Adrenal gland (tissue), 9 donors: ENCODE measurements at regions not wholly inside any gene's neighbourhood (a gene's known extent, or its start where the extent isn't known, plus 50 kb on each side); places are given as distances from the start of the nearest gene placed in this dataset.

Source experiments
- DNase-seq, 7 donors: peaks; one replicate each; pipeline ENCODE4 v3.0.0-alpha.2; 2019 to 2020
- H3K27ac ChIP-seq, 5 donors: fragments of 200-600 bp; sonication (generic) in 4 of 5; 1 replicate in 3 of 5; 2 replicates in 2 of 5; pipeline versions ENCODE4 v1.5.1 to v1.8.0; 2016 to 2020; ENCODE audit warnings: mild to moderate bottlenecking in 1 of 5
- H3K27me3 ChIP-seq: fragments of 200-600 bp; 2 replicates; pipeline ENCODE4 v1.8.0; 2021
- H3K36me3 ChIP-seq, 2 donors: fragments of 200-600 bp; replicated peaks in 1 of 2; 1 replicate in 1 of 2; 2 replicates in 1 of 2; pipeline versions ENCODE4 v1.5.1 to v1.8.0; 2018 to 2022
- H3K4me1 ChIP-seq, 2 donors: fragments of 200-600 bp; replicated peaks in 1 of 2; 1 replicate in 1 of 2; 2 replicates in 1 of 2; pipeline versions ENCODE4 v1.5.1 to v1.8.0; 2018 to 2021
- H3K4me3 ChIP-seq, 4 donors: fragments of 200-600 bp; sonication (generic) in 3 of 4; one replicate each; pipeline ENCODE4 v1.5.1; 2016 to 2018
- H3K9me3 ChIP-seq, 3 donors: fragments of 200-600 bp; sonication (generic) in 1 of 3; replicated peaks in 1 of 3; 1 replicate in 2 of 3; 2 replicates in 1 of 3; pipeline versions ENCODE4 v1.5.1 to v1.8.0; 2016 to 2021
- CTCF ChIP-seq, 6 experiments: fragments of 450-650 bp in 4 of 6; fragments of 200-600 bp in 2 of 6; sonication (generic) in 1 of 6; IDR thresholded peaks; 1 replicate in 5 of 6; 2 replicates in 1 of 6; pipeline versions ENCODE4 v1.5.1 to v1.8.0; 2016 to 2021; ENCODE audit warnings: antibody characterized with exemption in 6 of 6, mild to moderate bottlenecking in 2 of 6, moderate library complexity in 1 of 6
- POLR2A ChIP-seq, 2 donors: fragments of 450-650 bp; IDR thresholded peaks; one replicate each; pipeline ENCODE4 v1.6.1; 2017; ENCODE audit warnings: antibody characterized with exemption in 2 of 2, mild to moderate bottlenecking in 2 of 2, moderate library complexity in 1 of 2
- WGBS, 4 donors: extraction: QIAGEN DNeasy Blood & Tissue Kit in 2 of 4; methylation state at CpG; one replicate each; pipeline versions ENCODE4 v1.1.5 to v1.1.7; 2013 to 2017; 5-methylcytosine and 5-hydroxymethylcytosine counted together
- intact Hi-C, 2 donors: fragments of 100-400 bp; cut with DNase I; formaldehyde crosslinking; loops; one replicate each; pipeline versions ENCODE4 v1.14.1 to v1.15.0; 2022 to 2023
- donor health status: healthy with polysubstance abuse.
- donor health status: Bipolar disorder and iron deficiency.
- donor health status: DM: yes; HTN: yes; CAD: no.
- donor health status: DM: no; HTN: no; CAD: no.
- donor health status: DM: no; HTN: no; CAD: no.

- TF ChIP-seq CTCF (IDR thresholded peaks at IDR 0.05) = no peak
- no peak for TF ChIP-seq POLR2A (IDR thresholded peaks at IDR 0.05)
- H3K36me3 ChIP-seq = no peaks in the 10 kb centered on the region
- DNase-seq = no peak
- peaks cover 0 to 5% (median 0%) of the 10 kb centered on the region in 3 donors for H3K9me3 ChIP-seq
- no peak overlapping the region for H3K27ac ChIP-seq
- intact Hi-C loops = no loop called here
- WGBS, 4 donors = 70 to 74% (median 73%) methylated on average over 2 of the region's 2 CpGs
- peaks cover 8% of the 10 kb centered on the region for H3K27me3 ChIP-seq
- no peak overlapping the region for H3K4me3 ChIP-seq
- no peaks in the 10 kb centered on the region for H3K4me1 ChIP-seq
Measured at GRCh38 chr17:77009877-77010276, 130.9 kb upstream of the SEC14L1 start.

- intact Hi-C loops = no loop called here
- Histone ChIP-seq H3K4me3 (no peak overlapping the region), H3K9me3 (peaks cover 0 to 5% (median 0%) of the 10 kb centered on the region in 3 donors), H3K36me3 (no peaks in the 10 kb centered on the region), H3K27me3 (peaks cover 7% of the 10 kb centered on the region), H3K27ac (no peak overlapping the region), H3K4me1 (no peaks in the 10 kb centered on the region)
- TF ChIP-seq CTCF (IDR thresholded peaks at IDR 0.05) (no peak), POLR2A (IDR thresholded peaks at IDR 0.05) (no peak)
- no peak for DNase-seq
Measured at GRCh38 chr17:77010667-77011066, 130.1 kb upstream of the SEC14L1 start.

- Histone ChIP-seq H3K9me3 (peaks cover 0 to 5% (median 0%) of the 10 kb centered on the region in 3 donors), H3K27ac (no peak overlapping the region), H3K4me3 (no peak overlapping the region), H3K4me1 (no peaks in the 10 kb centered on the region), H3K36me3 (no peaks in the 10 kb centered on the region), H3K27me3 (peaks cover 7% of the 10 kb centered on the region)
- 59 to 66% (median 63%) methylated on average over 7 of the region's 7 CpGs for WGBS, 4 donors
- DNase-seq = peak in 6 of 7 donors; percentile 31 to 72 (median 53)
- intact Hi-C loops = no loop called here
- TF ChIP-seq CTCF (IDR thresholded peaks at IDR 0.05) (peak; percentile 29 to 61 (median 51)), POLR2A (IDR thresholded peaks at IDR 0.05) (no peak)
Measured at GRCh38 chr17:77011173-77012011, 129.4 kb upstream of the SEC14L1 start.

GRCh38 chr17:77018504-77018903 lies 122.3 kb upstream of the SEC14L1 start:
- TF ChIP-seq POLR2A (IDR thresholded peaks at IDR 0.05) = no peak
- no peak for TF ChIP-seq CTCF (IDR thresholded peaks at IDR 0.05)
- Histone ChIP-seq H3K9me3 (no peaks in the 10 kb centered on the region), H3K36me3 (no peaks in the 10 kb centered on the region), H3K27me3 (no peaks in the 10 kb centered on the region), H3K27ac (no peak overlapping the region), H3K4me1 (no peaks in the 10 kb centered on the region), H3K4me3 (no peak overlapping the region)
- WGBS, 4 donors = 66 to 79% (median 71%) methylated on average over 5 of the region's 5 CpGs
- intact Hi-C loops = no loop called here
- DNase-seq = no peak
